Neuron (in vitro differentiated cells): ENCODE measurements at regions not wholly inside any gene's neighbourhood (a gene's known extent, or its start where the extent isn't known, plus 50 kb on each side); places are given as distances from the start of the nearest gene placed in this dataset.

Source experiments
- H2AFZ ChIP-seq: one replicate; pipeline ENCODE4 v1.6.1; 2013; ENCODE audit warnings: low read depth, mild to moderate bottlenecking, inconsistent platforms, low read length, moderate library complexity
- H3K27me3 ChIP-seq: one replicate; pipeline ENCODE4 v1.6.1; 2013; ENCODE audit warnings: low read length; ENCODE audit not compliant: insufficient read depth
- H3K36me3 ChIP-seq: one replicate; pipeline ENCODE4 v1.6.1; 2013; ENCODE audit warnings: low read length; ENCODE audit not compliant: insufficient read depth
- H3K4me1 ChIP-seq: one replicate; pipeline ENCODE4 v1.6.1; 2013; ENCODE audit warnings: low read length; ENCODE audit not compliant: insufficient read depth
- H3K4me3 ChIP-seq: 2 replicates; pipeline ENCODE4 v1.5.1; 2013; ENCODE audit warnings: mild to moderate bottlenecking, low read length, moderate library complexity
- H3K9me3 ChIP-seq: one replicate; pipeline ENCODE4 v1.6.1; 2013; ENCODE audit warnings: low read length

DNA sequence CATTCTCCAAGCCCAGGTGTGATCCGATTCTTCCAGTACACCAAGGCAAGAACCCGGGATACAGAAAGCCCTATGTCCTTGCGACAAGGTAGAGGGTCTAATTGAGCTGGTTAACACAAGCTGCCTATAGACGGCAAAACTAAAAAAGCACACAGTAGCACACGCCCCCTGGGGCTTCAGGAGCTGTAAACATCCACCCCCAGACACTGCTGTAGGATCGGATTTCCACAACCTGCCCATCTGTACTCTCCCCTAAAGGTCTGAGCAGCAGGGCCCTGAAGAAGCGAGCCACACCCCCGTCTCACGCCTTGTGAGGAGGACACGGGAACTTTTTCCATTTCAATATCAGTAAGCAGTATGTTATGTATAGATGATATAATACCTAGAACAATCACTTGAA, 624.7 kb downstream of the BUD13 start:
- no peak overlapping the region for H2AFZ ChIP-seq
- H3K4me1 ChIP-seq = no peaks in the 10 kb centered on the region
- H3K36me3 ChIP-seq = no peaks in the 10 kb centered on the region
- H3K4me3 ChIP-seq = no peak overlapping the region
- H3K9me3 ChIP-seq = no peaks in the 10 kb centered on the region
- H3K27me3 ChIP-seq = no peaks in the 10 kb centered on the region

DNA sequence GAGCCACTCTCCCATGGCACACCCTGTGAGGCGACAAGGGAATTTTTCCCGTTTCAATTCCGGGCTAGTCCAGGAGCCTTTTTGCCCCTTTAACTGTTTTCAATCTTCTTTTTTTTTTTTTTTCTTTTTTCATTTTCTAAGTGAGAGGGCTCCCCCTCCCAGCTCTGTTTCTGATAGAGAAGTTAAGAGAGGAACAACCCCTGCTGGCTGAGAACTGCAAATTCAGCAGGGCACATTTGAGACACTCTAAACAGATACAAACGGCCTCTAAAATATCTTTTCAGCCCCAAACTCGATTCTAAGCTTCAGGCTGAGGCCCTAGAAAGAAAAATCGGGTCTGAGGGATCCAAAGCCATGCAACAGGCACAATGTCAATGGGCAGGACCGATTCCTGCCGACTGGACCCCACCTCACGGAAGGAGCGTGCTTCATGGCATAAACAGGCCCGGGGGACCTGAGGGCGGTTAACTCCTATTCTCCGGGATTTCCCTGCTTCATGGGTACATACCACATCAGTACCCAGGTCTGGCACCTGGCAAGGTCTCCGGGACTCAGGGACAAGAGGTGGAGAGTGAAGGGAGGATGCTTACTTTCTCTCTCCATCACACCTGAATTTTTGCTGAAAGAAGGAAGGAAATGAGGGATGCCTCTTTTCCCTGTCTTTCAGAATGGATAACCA, 627.5 kb downstream of the BUD13 start:
- Histone ChIP-seq H3K4me3 (no peak overlapping the region), H3K9me3 (no peaks in the 10 kb centered on the region), H3K36me3 (no peaks in the 10 kb centered on the region), H2AFZ (no peak overlapping the region), H3K27me3 (no peaks in the 10 kb centered on the region), H3K4me1 (no peaks in the 10 kb centered on the region)

DNA sequence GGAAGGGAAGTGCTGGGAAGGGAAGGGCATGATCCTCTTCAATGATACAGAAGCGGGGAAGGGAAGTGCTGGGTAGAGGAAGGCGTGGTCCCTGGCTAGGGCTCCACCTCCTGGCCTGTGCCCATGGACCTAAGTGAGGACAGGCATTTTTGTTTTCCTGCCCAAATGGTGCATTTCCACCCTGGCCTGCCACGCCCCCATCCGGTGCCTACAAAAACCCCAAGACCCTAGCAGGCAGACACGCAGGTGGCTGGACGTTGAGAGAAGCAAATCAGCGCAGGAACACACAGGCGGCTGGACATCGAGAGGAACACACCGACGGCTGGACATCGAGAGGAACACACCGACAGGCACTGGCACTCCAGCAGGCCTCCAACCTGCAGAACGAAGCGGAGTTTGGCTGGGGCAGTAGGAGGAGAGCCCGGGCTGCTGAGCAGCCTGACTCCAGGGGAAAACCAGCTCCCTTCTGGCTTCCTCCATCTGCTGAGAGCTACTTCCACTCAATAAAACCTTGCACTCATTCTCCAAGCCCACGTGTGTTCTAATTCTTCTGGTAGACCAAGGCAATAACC, 628.3 kb downstream of the BUD13 start:
- no peak overlapping the region for H3K4me3 ChIP-seq
- H3K27me3 ChIP-seq = no peaks in the 10 kb centered on the region
- no peak overlapping the region for H2AFZ ChIP-seq
- no peaks in the 10 kb centered on the region for H3K4me1 ChIP-seq
- no peaks in the 10 kb centered on the region for H3K36me3 ChIP-seq
- H3K9me3 ChIP-seq = no peaks in the 10 kb centered on the region

DNA sequence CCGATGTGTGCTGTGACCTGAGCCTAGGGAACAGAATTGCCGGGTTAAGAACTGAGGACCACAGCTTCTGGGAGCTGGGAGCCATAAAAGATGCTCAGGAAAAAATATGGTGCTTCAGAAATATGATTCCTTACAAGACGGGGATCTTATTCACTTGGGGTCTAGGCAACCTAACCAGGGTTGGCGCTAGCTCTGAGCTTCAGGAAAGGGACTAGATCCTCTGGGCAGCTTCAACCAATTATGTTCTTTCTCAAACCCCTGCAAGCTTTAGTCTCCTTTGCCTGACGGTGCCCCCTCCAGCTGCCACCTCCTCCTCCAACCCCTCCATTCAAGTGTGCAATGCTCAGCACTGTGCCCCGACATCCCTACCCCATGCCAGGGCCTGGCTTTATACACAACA, 634.1 kb upstream of the CADM1 start:
- Histone ChIP-seq H2AFZ (no peak overlapping the region), H3K4me3 (no peak overlapping the region), H3K4me1 (peaks cover 3% of the 10 kb centered on the region), H3K27me3 (no peaks in the 10 kb centered on the region), H3K36me3 (no peaks in the 10 kb centered on the region), H3K9me3 (no peaks in the 10 kb centered on the region)

DNA sequence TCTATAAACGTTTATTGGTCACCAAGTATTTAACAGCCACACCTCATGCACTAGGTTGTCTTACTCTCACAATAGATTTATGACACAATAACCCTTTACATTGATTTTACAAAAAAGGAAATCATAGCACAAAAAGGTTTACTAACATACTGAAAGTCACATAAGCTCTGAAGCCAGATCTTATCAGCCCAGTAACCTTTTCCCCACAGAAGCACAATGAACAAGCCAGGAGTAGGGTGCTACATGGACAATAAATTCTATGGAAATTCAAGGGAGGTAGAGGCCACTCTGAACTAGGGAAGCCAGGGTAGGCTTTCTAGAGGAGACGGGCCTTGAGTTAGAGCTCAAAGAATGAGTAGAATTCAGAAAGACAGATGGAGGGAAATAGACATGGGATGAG, 633.5 kb upstream of the CADM1 start:
- no peaks in the 10 kb centered on the region for H3K36me3 ChIP-seq
- no peak overlapping the region for H2AFZ ChIP-seq
- H3K9me3 ChIP-seq = no peaks in the 10 kb centered on the region
- no peaks in the 10 kb centered on the region for H3K27me3 ChIP-seq
- H3K4me1 ChIP-seq = peaks cover 8% of the 10 kb centered on the region
- H3K4me3 ChIP-seq = no peak overlapping the region

DNA sequence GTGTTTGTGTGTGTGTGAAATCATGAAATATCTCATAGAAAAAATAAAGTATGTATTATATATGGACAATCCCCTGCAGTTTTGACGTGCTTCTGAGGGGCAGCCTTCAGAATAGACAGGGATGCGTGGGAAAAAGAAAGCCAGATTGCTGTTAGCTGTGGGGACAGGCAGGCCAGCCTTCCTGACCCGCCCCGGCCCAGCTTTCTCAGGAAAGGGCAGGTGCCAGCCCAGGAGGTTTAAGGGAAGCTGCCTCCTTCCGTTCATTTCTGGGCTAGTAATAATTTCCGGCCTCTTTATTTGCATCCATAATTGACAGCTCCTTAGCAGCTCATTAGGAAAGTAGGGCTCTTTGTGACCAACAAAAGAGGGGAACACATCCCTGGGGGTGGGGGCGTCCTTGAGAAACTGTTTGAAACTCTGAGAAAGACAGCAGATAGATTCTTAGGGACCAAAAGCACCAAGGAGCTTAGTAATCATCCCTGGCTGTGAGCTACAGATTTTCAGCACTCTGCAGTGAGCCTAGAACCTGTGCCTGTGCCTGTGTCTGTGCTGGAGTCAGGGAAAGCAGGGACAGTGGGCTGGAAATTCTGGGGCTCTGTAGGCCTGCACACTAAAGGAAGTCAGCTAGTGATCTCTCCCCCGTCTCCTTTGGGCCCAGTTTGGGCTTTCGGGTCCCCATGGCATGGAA, 632.9 kb upstream of the CADM1 start:
- Histone ChIP-seq H3K36me3 (no peaks in the 10 kb centered on the region), H2AFZ (no peak overlapping the region), H3K27me3 (no peaks in the 10 kb centered on the region), H3K9me3 (no peaks in the 10 kb centered on the region), H3K4me3 (no peak overlapping the region), H3K4me1 (peaks cover 14% of the 10 kb centered on the region)

DNA sequence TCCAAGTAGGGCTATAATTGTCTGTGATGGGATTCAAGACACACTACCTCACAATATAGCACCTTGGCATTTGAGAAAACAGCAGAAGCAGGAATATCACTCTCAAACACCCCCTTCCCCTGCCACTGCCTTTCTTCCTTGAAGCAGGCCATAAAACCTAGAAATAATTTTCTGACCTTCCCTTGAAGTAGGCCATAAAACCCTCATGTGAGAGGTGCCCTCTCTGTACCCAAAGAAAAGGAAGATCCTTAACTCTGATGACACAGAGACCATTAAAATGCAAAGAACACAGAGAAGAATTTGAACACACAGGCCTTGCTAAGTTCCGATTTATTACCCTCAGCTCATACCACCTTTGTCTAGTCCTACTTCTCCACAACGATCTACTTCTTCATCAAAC, 631.7 kb upstream of the CADM1 start:
- Histone ChIP-seq H3K9me3 (no peaks in the 10 kb centered on the region), H3K4me1 (peaks cover 25% of the 10 kb centered on the region), H3K36me3 (no peaks in the 10 kb centered on the region), H2AFZ (no peak overlapping the region), H3K27me3 (no peaks in the 10 kb centered on the region), H3K4me3 (no peak overlapping the region)

DNA sequence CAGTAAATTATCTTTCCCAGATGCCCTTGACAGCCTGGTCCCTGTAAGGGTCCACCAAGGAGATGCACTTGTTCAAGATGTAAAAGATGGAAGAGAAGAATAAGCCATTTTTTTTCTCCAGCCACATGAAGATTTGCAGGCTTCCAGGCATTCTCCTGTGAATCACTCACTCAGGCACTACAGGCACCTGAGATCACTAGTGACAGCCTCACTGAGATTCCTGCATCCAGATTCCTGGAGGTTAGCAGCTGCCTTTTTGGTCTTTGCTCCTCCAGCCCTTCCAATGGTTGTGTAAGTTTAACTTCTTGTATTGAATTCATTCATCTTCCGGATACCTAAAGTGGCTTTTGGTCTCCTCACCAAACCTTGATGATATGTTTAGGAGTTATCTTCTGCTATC, 630.2 kb upstream of the CADM1 start:
- H3K4me1 ChIP-seq = peaks cover 29% of the 10 kb centered on the region
- no peaks in the 10 kb centered on the region for H3K9me3 ChIP-seq
- no peak overlapping the region for H2AFZ ChIP-seq
- no peaks in the 10 kb centered on the region for H3K36me3 ChIP-seq
- H3K27me3 ChIP-seq = no peaks in the 10 kb centered on the region
- no peak overlapping the region for H3K4me3 ChIP-seq

DNA sequence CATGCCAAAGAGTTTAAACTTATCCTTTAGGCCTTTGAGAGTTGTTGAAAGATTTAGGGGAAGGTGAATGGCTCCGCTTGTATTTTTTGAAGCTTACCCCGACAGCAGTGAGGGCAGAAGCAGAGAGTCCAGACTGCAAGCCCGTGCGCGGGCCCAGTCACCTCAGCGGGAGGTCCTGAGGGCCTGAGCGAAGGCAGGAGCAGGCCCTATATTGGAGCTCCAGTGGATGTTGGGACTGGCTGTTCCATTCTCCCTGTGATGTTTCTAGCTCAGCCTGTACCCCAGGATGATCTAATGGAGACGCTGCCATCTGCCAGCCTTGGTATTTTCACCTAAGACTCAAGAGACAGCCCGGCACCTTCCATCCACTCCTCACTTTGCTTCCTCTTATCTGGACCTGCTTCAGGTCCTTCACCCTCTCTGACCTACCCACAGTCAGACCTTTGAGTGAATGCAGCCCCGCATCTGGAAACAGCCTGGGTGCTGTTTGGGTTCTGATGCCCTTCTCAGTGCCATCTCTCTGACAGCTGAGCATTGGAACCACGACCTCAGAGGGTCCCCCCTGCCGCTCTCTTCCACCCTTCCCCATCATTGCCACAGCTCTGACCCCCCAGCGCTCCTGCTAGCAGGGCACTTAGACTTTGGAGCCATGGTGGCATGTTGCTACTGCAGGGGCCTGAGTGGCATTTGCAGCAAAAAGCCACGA, 628.2 kb upstream of the CADM1 start:
- Histone ChIP-seq H3K4me3 (no peak overlapping the region), H3K4me1 (peaks cover 29% of the 10 kb centered on the region), H2AFZ (no peak overlapping the region), H3K27me3 (no peaks in the 10 kb centered on the region), H3K9me3 (no peaks in the 10 kb centered on the region), H3K36me3 (no peaks in the 10 kb centered on the region)

DNA sequence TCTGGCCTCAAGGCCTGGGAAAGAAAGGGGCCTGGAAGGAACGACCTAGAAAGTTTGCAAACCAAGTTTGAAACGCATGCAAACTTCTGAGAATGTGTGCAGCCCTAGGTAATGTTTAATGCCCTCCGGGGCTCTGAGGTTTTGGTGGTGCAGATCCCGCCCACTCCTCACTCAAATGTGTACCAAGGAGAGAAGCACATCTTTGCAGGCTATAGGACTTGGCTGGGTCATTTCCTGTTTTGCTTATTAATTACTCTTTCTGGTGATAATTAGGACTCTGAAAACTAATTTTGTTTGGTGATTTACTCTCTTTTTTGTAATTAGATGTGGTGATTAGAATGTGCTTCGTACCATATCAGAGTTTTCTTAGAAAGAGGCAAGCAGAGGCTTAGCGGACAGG, 625.9 kb upstream of the CADM1 start:
- Histone ChIP-seq H3K9me3 (no peaks in the 10 kb centered on the region), H3K4me1 (peaks cover 33% of the 10 kb centered on the region), H2AFZ (no peak overlapping the region), H3K36me3 (no peaks in the 10 kb centered on the region), H3K4me3 (no peak overlapping the region), H3K27me3 (no peaks in the 10 kb centered on the region)

DNA sequence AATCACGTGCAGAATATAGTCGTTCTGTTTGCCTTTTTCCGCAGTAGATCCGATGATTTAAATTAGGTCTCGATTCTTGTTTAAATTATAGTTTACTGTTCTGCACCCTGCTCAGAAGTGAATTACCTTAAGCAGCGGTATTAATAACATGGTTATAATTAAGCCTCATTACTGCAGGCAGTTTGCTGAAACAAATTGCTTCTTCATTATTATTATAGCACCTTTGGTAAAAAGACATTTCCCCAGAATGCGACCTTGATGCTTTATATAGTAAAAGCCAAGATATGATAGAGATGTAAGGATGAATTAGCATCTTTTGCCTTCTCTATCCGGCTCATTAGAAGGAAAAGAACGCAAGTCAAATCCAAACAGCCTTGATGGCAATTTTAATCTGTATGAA, 625.2 kb upstream of the CADM1 start:
- Histone ChIP-seq H3K4me1 (peaks cover 33% of the 10 kb centered on the region), H2AFZ (no peak overlapping the region)

DNA sequence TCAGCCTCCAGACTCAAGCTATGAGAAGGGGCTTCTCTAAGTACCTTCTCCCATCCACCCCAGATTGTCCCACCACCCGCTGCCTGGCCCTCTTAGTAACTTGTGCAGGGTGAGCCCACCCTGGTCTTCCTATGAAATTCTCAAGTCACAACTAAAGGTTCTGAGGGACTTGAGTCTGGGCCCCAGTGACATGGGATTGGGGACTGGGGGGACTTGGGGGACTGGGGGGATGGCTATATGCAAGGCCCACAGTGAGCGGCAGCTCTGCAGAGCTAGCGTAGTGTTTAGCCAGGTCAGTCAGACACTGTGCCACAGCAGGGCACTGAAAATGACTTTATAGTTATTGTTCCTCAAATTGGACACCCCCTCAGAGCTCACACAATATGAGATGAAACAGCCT, 622.3 kb upstream of the CADM1 start:
- H3K27me3 ChIP-seq = no peaks in the 10 kb centered on the region
- peaks cover 14% of the 10 kb centered on the region for H3K4me1 ChIP-seq
- no peaks in the 10 kb centered on the region for H3K36me3 ChIP-seq
- no peak overlapping the region for H2AFZ ChIP-seq
- no peak overlapping the region for H3K4me3 ChIP-seq
- H3K9me3 ChIP-seq = no peaks in the 10 kb centered on the region

More for the DNA sequence above, 625.2 kb upstream of the CADM1 start:
- Histone ChIP-seq H3K27me3 (no peaks in the 10 kb centered on the region), H3K4me3 (no peak overlapping the region), H3K9me3 (no peaks in the 10 kb centered on the region), H3K36me3 (no peaks in the 10 kb centered on the region)
